ENCODE measurements at regions not wholly inside any gene's neighbourhood (a gene's known extent, or its start where the extent isn't known, plus 50 kb on each side); places are given as distances from the start of the nearest gene placed in this dataset.

DNA sequence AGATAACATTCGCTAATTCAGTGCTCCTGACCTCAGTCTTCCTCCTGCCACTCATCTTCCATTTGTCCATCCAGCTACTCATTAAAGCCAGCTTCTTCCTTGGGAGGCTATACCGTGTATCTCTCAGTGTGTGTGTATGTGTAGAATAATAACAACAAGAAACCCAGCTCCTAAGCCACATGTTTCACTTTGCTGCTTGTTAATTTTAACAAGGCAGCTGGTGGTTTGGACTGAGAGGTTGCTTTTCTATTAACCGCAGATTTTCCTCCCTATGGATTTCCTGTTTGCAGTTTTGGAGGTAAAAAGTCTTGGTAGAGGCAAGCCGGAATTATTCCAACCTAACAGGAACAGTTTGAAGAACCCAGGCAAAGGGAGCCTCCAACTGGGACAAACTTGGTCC lies 165.0 kb downstream of the ADAMTS15 start (continued):
- TF ChIP-seq ZNF785 (tag by site-specific recombination; IDR thresholded peaks at IDR 0.05): no peak
- TF ChIP-seq ZNF560 (tag by site-specific recombination; IDR thresholded peaks at IDR 0.05; ENCODE audit: borderline replicate concordance): no peak
- TF ChIP-seq ZNF555 (tag by site-specific recombination; conservative IDR thresholded peaks at IDR 0.05): no peak
- no peak for TF ChIP-seq ZNF433 (tag by site-specific recombination; IDR thresholded peaks at IDR 0.05; ENCODE audit: low read depth)
- no peak for TF ChIP-seq ZNF146 (tag by site-specific recombination; IDR thresholded peaks at IDR 0.05)
- TF ChIP-seq, protein P1, sequence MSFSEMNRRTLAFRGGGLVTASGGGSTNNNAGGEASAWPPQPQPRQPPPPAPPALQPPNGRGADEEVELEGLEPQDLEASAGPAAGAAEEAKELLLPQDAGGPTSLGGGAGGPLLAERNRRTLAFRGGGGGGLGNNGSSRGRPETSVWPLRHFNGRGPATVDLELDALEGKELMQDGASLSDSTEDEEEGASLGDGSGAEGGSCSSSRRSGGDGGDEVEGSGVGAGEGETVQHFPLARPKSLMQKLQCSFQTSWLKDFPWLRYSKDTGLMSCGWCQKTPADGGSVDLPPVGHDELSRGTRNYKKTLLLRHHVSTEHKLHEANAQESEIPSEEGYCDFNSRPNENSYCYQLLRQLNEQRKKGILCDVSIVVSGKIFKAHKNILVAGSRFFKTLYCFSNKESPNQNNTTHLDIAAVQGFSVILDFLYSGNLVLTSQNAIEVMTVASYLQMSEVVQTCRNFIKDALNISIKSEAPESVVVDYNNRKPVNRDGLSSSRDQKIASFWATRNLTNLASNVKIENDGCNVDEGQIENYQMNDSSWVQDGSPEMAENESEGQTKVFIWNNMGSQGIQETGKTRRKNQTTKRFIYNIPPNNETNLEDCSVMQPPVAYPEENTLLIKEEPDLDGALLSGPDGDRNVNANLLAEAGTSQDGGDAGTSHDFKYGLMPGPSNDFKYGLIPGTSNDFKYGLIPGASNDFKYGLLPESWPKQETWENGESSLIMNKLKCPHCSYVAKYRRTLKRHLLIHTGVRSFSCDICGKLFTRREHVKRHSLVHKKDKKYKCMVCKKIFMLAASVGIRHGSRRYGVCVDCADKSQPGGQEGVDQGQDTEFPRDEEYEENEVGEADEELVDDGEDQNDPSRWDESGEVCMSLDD (tag by site-specific recombination; IDR thresholded peaks at IDR 0.05): no peak
- TF ChIP-seq MYNN (tag by site-specific recombination; IDR thresholded peaks at IDR 0.05; ENCODE audit: borderline replicate concordance): no peak
- no peak for TF ChIP-seq ZNF169 (tag by site-specific recombination; IDR thresholded peaks at IDR 0.05)

- Histone ChIP-seq H3K36me3 (ENCODE audit: control insufficient read depth in 2 of 2, insufficient read depth in 1 of 2, low read length in 2 of 2) (no peaks in the 10 kb centered on the region), H3K4me3 (ENCODE audit: low read depth, low read length) (no peak overlapping the region), H3K9me3 (ENCODE audit: control insufficient read depth, insufficient read depth, low read depth, low read length) (no peaks in the 10 kb centered on the region), H3K4me1 (ENCODE audit: control insufficient read depth, insufficient read depth, low read length) (no peaks in the 10 kb centered on the region), H3K27ac (ENCODE audit: extremely low read depth, low read depth, low read length) (no peak overlapping the region)
- TF ChIP-seq ZNF426 (tag by site-specific recombination; IDR thresholded peaks at IDR 0.05): no peak
- TF ChIP-seq ZNF501 (tag by site-specific recombination; IDR thresholded peaks at IDR 0.05): no peak
- ChIA-PET CTCF (no interaction called here), POLR2A (no interaction called here)
Observed at GRCh38 chr11:130614591-130614990, 166.1 kb downstream of the ADAMTS15 start.

GRCh38 chr11:130615561-130615960 lies 167.1 kb downstream of the ADAMTS15 start:
- ChIA-PET CTCF (no interaction called here), POLR2A (no interaction called here)
- H3K4me1 ChIP-seq (ENCODE audit: control insufficient read depth, insufficient read depth, low read length): no peaks in the 10 kb centered on the region
- no peak for TF ChIP-seq ZNF48 (tag by site-specific recombination; IDR thresholded peaks at IDR 0.05)
- no peak for TF ChIP-seq ZNF2 (tag by site-specific recombination; IDR thresholded peaks at IDR 0.05)
- no peak for TF ChIP-seq ZNF132 (tag by site-specific recombination; IDR thresholded peaks at IDR 0.05; ENCODE audit: borderline replicate concordance)
- TF ChIP-seq, protein P2, sequence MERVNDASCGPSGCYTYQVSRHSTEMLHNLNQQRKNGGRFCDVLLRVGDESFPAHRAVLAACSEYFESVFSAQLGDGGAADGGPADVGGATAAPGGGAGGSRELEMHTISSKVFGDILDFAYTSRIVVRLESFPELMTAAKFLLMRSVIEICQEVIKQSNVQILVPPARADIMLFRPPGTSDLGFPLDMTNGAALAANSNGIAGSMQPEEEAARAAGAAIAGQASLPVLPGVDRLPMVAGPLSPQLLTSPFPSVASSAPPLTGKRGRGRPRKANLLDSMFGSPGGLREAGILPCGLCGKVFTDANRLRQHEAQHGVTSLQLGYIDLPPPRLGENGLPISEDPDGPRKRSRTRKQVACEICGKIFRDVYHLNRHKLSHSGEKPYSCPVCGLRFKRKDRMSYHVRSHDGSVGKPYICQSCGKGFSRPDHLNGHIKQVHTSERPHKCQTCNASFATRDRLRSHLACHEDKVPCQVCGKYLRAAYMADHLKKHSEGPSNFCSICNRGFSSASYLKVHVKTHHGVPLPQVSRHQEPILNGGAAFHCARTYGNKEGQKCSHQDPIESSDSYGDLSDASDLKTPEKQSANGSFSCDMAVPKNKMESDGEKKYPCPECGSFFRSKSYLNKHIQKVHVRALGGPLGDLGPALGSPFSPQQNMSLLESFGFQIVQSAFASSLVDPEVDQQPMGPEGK (tag by site-specific recombination; IDR thresholded peaks at IDR 0.05): no peak
- TF ChIP-seq ZBTB1 (tag by site-specific recombination; IDR thresholded peaks at IDR 0.05): no peak
- no peak for TF ChIP-seq ZNF501 (tag by site-specific recombination; IDR thresholded peaks at IDR 0.05)
- no peak overlapping the region for H3K27ac ChIP-seq (ENCODE audit: extremely low read depth, low read depth, low read length)
- no peaks in the 10 kb centered on the region for H3K9me3 ChIP-seq (ENCODE audit: control insufficient read depth, insufficient read depth, low read depth, low read length)
- no peaks in the 10 kb centered on the region for H3K36me3 ChIP-seq (ENCODE audit: control insufficient read depth in 2 of 2, insufficient read depth in 1 of 2, low read length in 2 of 2)
- no peak overlapping the region for H3K4me3 ChIP-seq (ENCODE audit: low read depth, low read length)

- ChIA-PET CTCF (no interaction called here), POLR2A (no interaction called here)
- no peak overlapping the region for H3K27ac ChIP-seq (ENCODE audit: extremely low read depth, low read depth, low read length)
Observed at GRCh38 chr11:130616573-130616972, 168.1 kb downstream of the ADAMTS15 start.

More at GRCh38 chr11:130616573-130616972, 168.1 kb downstream of the ADAMTS15 start:
- Histone ChIP-seq H3K9me3 (ENCODE audit: control insufficient read depth, insufficient read depth, low read depth, low read length) (no peaks in the 10 kb centered on the region), H3K36me3 (ENCODE audit: control insufficient read depth in 2 of 2, insufficient read depth in 1 of 2, low read length in 2 of 2) (no peaks in the 10 kb centered on the region), H3K4me3 (ENCODE audit: low read depth, low read length) (no peak overlapping the region), H3K4me1 (ENCODE audit: control insufficient read depth, insufficient read depth, low read length) (no peaks in the 10 kb centered on the region)
- TF ChIP-seq SCRT2 (tag by site-specific recombination; IDR thresholded peaks at IDR 0.05): peak; percentile 31; the same call in 1 of the 2 replicates
- TF ChIP-seq ZNF140 (tag by site-specific recombination; IDR thresholded peaks at IDR 0.05): no peak
